ENCODE measurements at regions not wholly inside any gene's neighbourhood (a gene's known extent, or its start where the extent isn't known, plus 50 kb on each side); places are given as distances from the start of the nearest gene placed in this dataset.

DNA sequence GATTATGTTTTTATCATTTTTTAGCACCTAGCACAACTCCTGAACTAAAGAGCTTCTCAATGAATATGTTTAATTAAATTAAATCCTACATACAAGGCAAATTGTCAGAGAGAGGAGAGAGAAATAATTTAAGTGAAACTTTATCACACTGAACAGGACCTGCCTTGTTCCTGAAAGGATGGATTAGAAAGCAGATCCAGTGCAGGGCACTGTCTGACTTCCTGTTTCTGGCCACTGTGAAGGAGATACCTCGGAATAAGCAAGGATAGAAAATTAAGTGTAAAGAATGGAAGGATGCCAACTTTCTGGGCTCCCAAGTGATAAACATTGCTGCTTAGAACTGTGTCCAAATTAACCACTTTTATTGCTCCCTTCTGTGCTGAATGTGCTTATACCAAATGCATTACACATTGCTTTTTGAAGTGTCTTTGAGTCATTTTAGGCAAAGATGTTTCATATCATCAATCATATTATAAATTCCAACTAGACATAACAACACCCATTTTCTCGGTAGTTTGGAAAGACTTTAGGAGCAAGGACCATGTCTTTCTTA, 89.1 kb upstream of the SPDL1 start:
- TF ChIP-seq CEBPB (tag; IDR thresholded peaks at IDR 0.05) (no peak), PTTG1 (tag; IDR thresholded peaks at IDR 0.05; ENCODE audit: low read depth) (no peak), HDAC2 (IDR thresholded peaks at IDR 0.05) (no peak), CREB1 (IDR thresholded peaks at IDR 0.05) (no peak), CREB1 (CRISPR knock-in tag; IDR thresholded peaks at IDR 0.05) (no peak), SIX5 (IDR thresholded peaks at IDR 0.05; ENCODE audit: borderline replicate concordance in 1 of 2, insufficient read depth in 1 of 2, low read depth in 1 of 2, low read length in 2 of 2) (no peak), ZNF589 (CRISPR knock-in tag; IDR thresholded peaks at IDR 0.05; ENCODE audit: low read depth) (no peak), ERF (CRISPR knock-in tag; IDR thresholded peaks at IDR 0.05) (no peak), TRIM24 (IDR thresholded peaks at IDR 0.05) (no peak), PRDM10 (IDR thresholded peaks at IDR 0.05; ENCODE audit: partially characterized antibody) (no peak), BACH1 (tag; IDR thresholded peaks at IDR 0.05) (no peak)
- TF ChIP-seq, protein P1, sequence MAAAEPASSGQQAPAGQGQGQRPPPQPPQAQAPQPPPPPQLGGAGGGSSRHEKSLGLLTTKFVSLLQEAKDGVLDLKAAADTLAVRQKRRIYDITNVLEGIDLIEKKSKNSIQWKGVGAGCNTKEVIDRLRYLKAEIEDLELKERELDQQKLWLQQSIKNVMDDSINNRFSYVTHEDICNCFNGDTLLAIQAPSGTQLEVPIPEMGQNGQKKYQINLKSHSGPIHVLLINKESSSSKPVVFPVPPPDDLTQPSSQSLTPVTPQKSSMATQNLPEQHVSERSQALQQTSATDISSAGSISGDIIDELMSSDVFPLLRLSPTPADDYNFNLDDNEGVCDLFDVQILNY (CRISPR knock-in tag; IDR thresholded peaks at IDR 0.05) = no peak

Measured in K562 (cell line).